ENCODE measurements at regions not wholly inside any gene's neighbourhood (a gene's known extent, or its start where the extent isn't known, plus 50 kb on each side); places are given as distances from the start of the nearest gene placed in this dataset.

DNA sequence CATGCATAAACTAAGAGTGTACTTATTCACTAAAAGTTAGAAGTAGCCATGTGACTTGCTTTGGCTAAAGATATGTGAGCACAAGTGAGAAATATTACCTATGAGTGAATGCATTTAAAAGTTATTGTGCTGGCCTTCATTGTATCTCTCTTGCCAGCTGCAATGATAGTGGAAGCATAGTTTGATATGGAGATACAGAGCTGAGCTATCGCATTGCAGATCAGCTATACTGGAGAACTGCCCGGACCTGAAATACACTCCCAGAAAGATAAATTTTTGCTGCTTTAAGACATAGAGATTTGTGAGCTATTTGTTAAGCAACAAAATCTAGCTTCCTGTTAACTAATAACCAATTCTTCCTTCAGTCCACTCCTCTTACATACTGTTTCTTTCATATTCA, 571.1 kb downstream of the CPS1 start:
- CTCF ChIA-PET (ENCODE audit: partially characterized antibody): interaction anchor here (0.6 to 1.6 kb wide), 7 partner anchors 14 to 301 kb away, joined by 3 to 5 read pairs (median 3); no protein-coding TSS in a partner anchor
- TF ChIP-seq SP2 (IDR thresholded peaks at IDR 0.05; ENCODE audit: low read length) (no peak), SIX5 (IDR thresholded peaks at IDR 0.05; ENCODE audit: low read depth, low read length) (no peak), EGR1 (IDR thresholded peaks at IDR 0.05; ENCODE audit: borderline replicate concordance, low read depth, low read length) (no peak), BCL11A (IDR thresholded peaks at IDR 0.05; ENCODE audit: low read depth in 2 of 2, low read length in 2 of 2) (no peak), SIN3A (conservative IDR thresholded peaks at IDR 0.05 in 1 of 2, IDR thresholded peaks at IDR 0.05 in 1 of 2; ENCODE audit: low read depth in 1 of 2, low read length in 2 of 2) (no peak), JUND (IDR thresholded peaks at IDR 0.05; ENCODE audit: low read length) (no peak), NRF1 (IDR thresholded peaks at IDR 0.05; ENCODE audit: low read depth, low read length) (no peak), SUZ12 (IDR thresholded peaks at IDR 0.05; ENCODE audit: low read length) (no peak), TAF1 (IDR thresholded peaks at IDR 0.05; ENCODE audit: low read depth, low read length) (no peak), CHD2 (IDR thresholded peaks at IDR 0.05; ENCODE audit: low read length) (no peak)
- TF ChIP-seq, protein P1, sequence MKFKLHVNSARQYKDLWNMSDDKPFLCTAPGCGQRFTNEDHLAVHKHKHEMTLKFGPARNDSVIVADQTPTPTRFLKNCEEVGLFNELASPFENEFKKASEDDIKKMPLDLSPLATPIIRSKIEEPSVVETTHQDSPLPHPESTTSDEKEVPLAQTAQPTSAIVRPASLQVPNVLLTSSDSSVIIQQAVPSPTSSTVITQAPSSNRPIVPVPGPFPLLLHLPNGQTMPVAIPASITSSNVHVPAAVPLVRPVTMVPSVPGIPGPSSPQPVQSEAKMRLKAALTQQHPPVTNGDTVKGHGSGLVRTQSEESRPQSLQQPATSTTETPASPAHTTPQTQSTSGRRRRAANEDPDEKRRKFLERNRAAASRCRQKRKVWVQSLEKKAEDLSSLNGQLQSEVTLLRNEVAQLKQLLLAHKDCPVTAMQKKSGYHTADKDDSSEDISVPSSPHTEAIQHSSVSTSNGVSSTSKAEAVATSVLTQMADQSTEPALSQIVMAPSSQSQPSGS (IDR thresholded peaks at IDR 0.05; ENCODE audit: low read length): no peak
- Histone ChIP-seq H3K79me2 (ENCODE audit: control insufficient read depth in 1 of 2, insufficient read depth in 2 of 2, low read length in 2 of 2) (no peaks in the 10 kb centered on the region), H2BK20ac (ENCODE audit: low read length) (no peak overlapping the region), H4K8ac (ENCODE audit: extremely low read depth, insufficient read depth, low read length) (no peak overlapping the region), H3K4me2 (ENCODE audit: insufficient read depth in 1 of 2, low read depth in 2 of 2, low read length in 2 of 2) (no peak overlapping the region), H4K91ac (replicated peaks; ENCODE audit: insufficient read length, low read length) (no peak overlapping the region), H3K56ac (replicated peaks; ENCODE audit: insufficient read length, low read depth, low read length) (no peak overlapping the region), H4K5ac (ENCODE audit: insufficient read length, low read depth, low read length) (no peak overlapping the region), H3K9ac (replicated peaks in 1 of 4; ENCODE audit: extremely low read depth in 1 of 4, low read depth in 3 of 4, low read length in 3 of 4) (no peak overlapping the region), H3K23ac (ENCODE audit: insufficient read length) (no peak overlapping the region), H2AFZ (ENCODE audit: low read length) (no peak overlapping the region), H4K20me1 (replicated peaks in 1 of 2; ENCODE audit: control insufficient read depth in 1 of 2, insufficient read depth in 2 of 2, low read length in 2 of 2) (no peaks in the 10 kb centered on the region), H3K9me3 (ENCODE audit: insufficient read depth in 2 of 2, low read depth in 1 of 2, low read length in 1 of 2) (no peaks in the 10 kb centered on the region), H3K79me1 (ENCODE audit: low read depth, low read length) (no peaks in the 10 kb centered on the region), H2BK120ac (replicated peaks; ENCODE audit: low read depth, low read length) (no peak overlapping the region), H2AK5ac (ENCODE audit: low read depth, low read length) (no peak overlapping the region), H3K18ac (ENCODE audit: extremely low read depth, low read length) (no peak overlapping the region), H3K23me2 (ENCODE audit: low read depth, low read length) (no peaks in the 10 kb centered on the region), H3K27me3 (replicated peaks in 1 of 4; ENCODE audit: control insufficient read depth in 3 of 4, extremely low read depth in 1 of 4, insufficient read depth in 3 of 4, low read length in 3 of 4) (no peaks in the 10 kb centered on the region), H3K4me3 (ENCODE audit: extremely low read depth in 1 of 4, insufficient read depth in 2 of 4, low read depth in 3 of 4, low read length in 4 of 4) (no peak overlapping the region), H3K36me3 (ENCODE audit: control insufficient read depth in 2 of 4, insufficient read depth in 4 of 4, low read length in 3 of 4) (no peaks in the 10 kb centered on the region), H3K4ac (replicated peaks; ENCODE audit: insufficient read length, low read depth, low read length) (no peak overlapping the region), H2BK12ac (ENCODE audit: low read depth, low read length) (no peak overlapping the region), H2BK5ac (ENCODE audit: low read depth, low read length) (no peak overlapping the region), H3K27ac (ENCODE audit: low read depth, low read length) (no peak overlapping the region), H3K4me1 (replicated peaks in 1 of 4; ENCODE audit: control insufficient read depth in 3 of 4, insufficient read depth in 4 of 4, low read length in 3 of 4) (no peaks in the 10 kb centered on the region), H3K14ac (ENCODE audit: insufficient read length) (no peak overlapping the region), H2BK15ac (ENCODE audit: low read length) (no peak overlapping the region)
- POLR2A ChIA-PET (ENCODE audit: partially characterized antibody): no interaction called here
- DNase-seq (ENCODE audit: low read depth in 1 of 2, low spot score in 2 of 2) (no peak), FAIRE-seq (no peak)
- 99% methylated on average over 2 of the region's 2 CpGs; no CpG with 5 or more reads in 1 of the 2 experiments for WGBS, 2 experiments (ENCODE audit: extremely low coverage in 1 of 2, insufficient coverage in 1 of 2, insufficient read length in 1 of 2, insufficient replicate concordance in 2 of 2, low coverage in 1 of 2, low lambda C conversion rate in 2 of 2, missing lambda C conversion rate in 1 of 2)
